Neural progenitor cell (in vitro differentiated cells): ENCODE measurements at regions not wholly inside any gene's neighbourhood (a gene's known extent, or its start where the extent isn't known, plus 50 kb on each side); places are given as distances from the start of the nearest gene placed in this dataset.

Experiments used
- EZH2 ChIP-seq: fragments of 200-600 bp; sonication (generic); IDR thresholded peaks from 2 replicates; pipeline ENCODE4 v1.6.1; 2017; ENCODE audit warnings: antibody characterized with exemption, mild to moderate bottlenecking, moderate library complexity
- TF ChIP-seq, protein P1 (sequence below): fragments of 200-600 bp; sonication (generic); IDR thresholded peaks from 2 replicates; pipeline ENCODE4 v1.5.1; 2017; ENCODE audit warnings: antibody characterized with exemption, mild to moderate bottlenecking

DNA sequence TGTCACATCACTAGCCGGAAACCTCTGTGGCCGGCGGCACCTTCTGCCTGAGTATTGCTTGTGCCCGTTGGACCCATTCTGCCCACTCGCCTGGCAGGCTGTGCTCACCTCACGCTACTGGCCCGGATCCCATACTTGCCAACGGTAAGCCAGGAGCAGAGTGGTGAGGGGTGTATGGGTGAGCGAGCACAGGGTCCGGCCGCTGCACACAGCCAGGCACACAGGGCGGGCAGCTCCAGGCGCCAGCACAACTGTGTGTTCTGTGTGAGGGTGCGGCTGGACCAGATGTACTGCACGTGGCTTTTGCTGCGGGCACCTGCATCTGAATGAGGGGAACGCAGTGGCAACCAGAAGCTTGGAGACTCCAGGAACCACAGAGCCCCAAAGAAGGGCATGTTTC, 455.7 kb downstream of the CDH8 start:
- no peak for TF ChIP-seq EZH2
- TF ChIP-seq, protein P1, sequence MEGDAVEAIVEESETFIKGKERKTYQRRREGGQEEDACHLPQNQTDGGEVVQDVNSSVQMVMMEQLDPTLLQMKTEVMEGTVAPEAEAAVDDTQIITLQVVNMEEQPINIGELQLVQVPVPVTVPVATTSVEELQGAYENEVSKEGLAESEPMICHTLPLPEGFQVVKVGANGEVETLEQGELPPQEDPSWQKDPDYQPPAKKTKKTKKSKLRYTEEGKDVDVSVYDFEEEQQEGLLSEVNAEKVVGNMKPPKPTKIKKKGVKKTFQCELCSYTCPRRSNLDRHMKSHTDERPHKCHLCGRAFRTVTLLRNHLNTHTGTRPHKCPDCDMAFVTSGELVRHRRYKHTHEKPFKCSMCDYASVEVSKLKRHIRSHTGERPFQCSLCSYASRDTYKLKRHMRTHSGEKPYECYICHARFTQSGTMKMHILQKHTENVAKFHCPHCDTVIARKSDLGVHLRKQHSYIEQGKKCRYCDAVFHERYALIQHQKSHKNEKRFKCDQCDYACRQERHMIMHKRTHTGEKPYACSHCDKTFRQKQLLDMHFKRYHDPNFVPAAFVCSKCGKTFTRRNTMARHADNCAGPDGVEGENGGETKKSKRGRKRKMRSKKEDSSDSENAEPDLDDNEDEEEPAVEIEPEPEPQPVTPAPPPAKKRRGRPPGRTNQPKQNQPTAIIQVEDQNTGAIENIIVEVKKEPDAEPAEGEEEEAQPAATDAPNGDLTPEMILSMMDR, result no peak
